GM23338 (cell line): ENCODE measurements at regions not wholly inside any gene's neighbourhood (a gene's known extent, or its start where the extent isn't known, plus 50 kb on each side); places are given as distances from the start of the nearest gene placed in this dataset.

ENCODE experiments used
- ATAC-seq: fragments of 200-7000 bp; cut with Tn5 transposase; 3 replicates; pipeline ENCODE4 v1.9.1; 2020
- DNase-seq: peaks from one replicate; pipeline ENCODE4 v3.0.0-alpha.2; 2015; ENCODE audit warnings: low spot score
- H2AFZ ChIP-seq: fragments of 200-600 bp; sonication (generic); 2 replicates; pipeline ENCODE4 v1.8.0; 2016; ENCODE audit warnings: antibody characterized with exemption, mild to moderate bottlenecking, moderate library complexity
- H3F3A ChIP-seq: fragments of 200-600 bp; sonication (generic); replicated peaks from 2 replicates; pipeline ENCODE4 v1.8.0; 2017; ENCODE audit warnings: antibody characterized with exemption, mixed run types, low read depth
- H3K27ac ChIP-seq: fragments of 200-600 bp; sonication (generic); 2 replicates; pipeline ENCODE4 v1.6.1; 2016; ENCODE audit warnings: low read depth
- H3K27me3 ChIP-seq: fragments of 200-600 bp; sonication (generic); 2 replicates; pipeline ENCODE4 v1.8.0; 2016; ENCODE audit warnings: mild to moderate bottlenecking, mixed run types, moderate library complexity; ENCODE audit not compliant: insufficient read depth
- H3K36me3 ChIP-seq: fragments of 200-600 bp; sonication (generic); 2 replicates; pipeline ENCODE4 v1.8.0; 2016; ENCODE audit warnings: mild to moderate bottlenecking; ENCODE audit not compliant: insufficient read depth
- H3K4me1 ChIP-seq: fragments of 200-600 bp; sonication (generic); 2 replicates; pipeline ENCODE4 v1.8.0; 2016; ENCODE audit warnings: mild to moderate bottlenecking, moderate library complexity; ENCODE audit not compliant: insufficient read depth
- H3K4me2 ChIP-seq: fragments of 200-600 bp; sonication (generic); 2 replicates; pipeline ENCODE4 v1.7.1; 2017; ENCODE audit warnings: mixed run types
- H3K4me3 ChIP-seq: fragments of 200-600 bp; sonication (generic); 2 replicates; pipeline ENCODE4 v1.6.1; 2016; ENCODE audit warnings: mixed run types
- H3K79me2 ChIP-seq: fragments of 200-600 bp; sonication (generic); replicated peaks from 2 replicates; pipeline ENCODE4 v1.8.0; 2017; ENCODE audit warnings: mild to moderate bottlenecking; ENCODE audit not compliant: insufficient read depth
- H3K9me2 ChIP-seq: fragments of 200-600 bp; sonication (generic); 2 replicates; pipeline ENCODE4 v1.8.0; 2017; ENCODE audit not compliant: insufficient read depth
- H4K20me1 ChIP-seq: fragments of 200-600 bp; sonication (generic); replicated peaks from 2 replicates; pipeline ENCODE4 v1.8.0; 2017; ENCODE audit warnings: mild to moderate bottlenecking; ENCODE audit not compliant: insufficient read depth
- H3K27ac Mint-ChIP-seq: 2 replicates; pipeline ENCODE4 v1.8.0; 2020; ENCODE audit warnings: inconsistent platforms, mild to moderate bottlenecking, moderate library complexity, mixed read lengths
- H3K27me3 Mint-ChIP-seq: 3 replicates; pipeline ENCODE4 v1.8.0; 2022; ENCODE audit warnings: low read depth, mild to moderate bottlenecking, moderate library complexity, mixed read lengths, inconsistent platforms; ENCODE audit not compliant: insufficient read depth, poor library complexity
- H3K36me3 Mint-ChIP-seq: 3 replicates; pipeline ENCODE4 v1.8.0; 2021; ENCODE audit warnings: low read depth, mild to moderate bottlenecking, inconsistent platforms, moderate library complexity, mixed read lengths
- H3K4me1 Mint-ChIP-seq: 3 replicates; pipeline ENCODE4 v1.8.0; 2020; ENCODE audit warnings: mild to moderate bottlenecking, inconsistent platforms, mixed read lengths
- H3K4me3 Mint-ChIP-seq: 3 replicates; pipeline ENCODE4 v1.8.0; 2021; ENCODE audit warnings: moderate library complexity, mild to moderate bottlenecking, inconsistent platforms, mixed read lengths
- H3K9me3 Mint-ChIP-seq: 3 replicates; pipeline ENCODE4 v1.8.0; 2020; ENCODE audit warnings: moderate library complexity, mild to moderate bottlenecking, inconsistent platforms, mixed read lengths
- CREB1 ChIP-seq: fragments of 250-450 bp; sonication (Bioruptor Pico); IDR thresholded peaks from 2 replicates; pipeline ENCODE4 v1.5.0; 2020; ENCODE audit warnings: low read depth, mild to moderate bottlenecking, moderate library complexity
- EZH2 ChIP-seq: fragments of 200-600 bp; sonication (generic); IDR thresholded peaks from one replicate; pipeline ENCODE4 v1.8.0; 2017; ENCODE audit warnings: antibody characterized with exemption, mild to moderate bottlenecking, low read depth; ENCODE audit not compliant: unreplicated experiment
- EZH2phosphoT487 ChIP-seq: fragments of 200-600 bp; sonication (generic); IDR thresholded peaks from one replicate; pipeline ENCODE4 v1.8.1; 2018; ENCODE audit warnings: antibody characterized with exemption; ENCODE audit not compliant: unreplicated experiment
- JUNB ChIP-seq: IDR thresholded peaks from one replicate; pipeline ENCODE4 v1.6.1; 2016; ENCODE audit warnings: antibody characterized with exemption; ENCODE audit not compliant: unreplicated experiment
- NANOG ChIP-seq: IDR thresholded peaks from 2 replicates; pipeline ENCODE4 v1.6.1; 2016; ENCODE audit warnings: antibody characterized with exemption, borderline replicate concordance
- REST ChIP-seq: IDR thresholded peaks from one replicate; pipeline ENCODE4 v1.6.1; 2018; ENCODE audit warnings: antibody characterized with exemption; ENCODE audit not compliant: unreplicated experiment
- STAT1 ChIP-seq: IDR thresholded peaks from one replicate; pipeline ENCODE4 v1.6.1; 2016; ENCODE audit warnings: antibody characterized with exemption; ENCODE audit not compliant: unreplicated experiment
- ZNF114 ChIP-seq: fragments of 250-450 bp; sonication (Bioruptor Pico); IDR thresholded peaks from 2 replicates; pipeline ENCODE4 v1.5.0; 2020; ENCODE audit warnings: mild to moderate bottlenecking, moderate library complexity
- ZNF331 ChIP-seq: fragments of 250-450 bp; sonication (Bioruptor Pico); IDR thresholded peaks from 2 replicates; pipeline ENCODE4 v1.5.0; 2020; ENCODE audit warnings: low read depth, mild to moderate bottlenecking, moderate library complexity
- TF ChIP-seq, protein P1 (sequence below): fragments of 250-450 bp; sonication (Bioruptor Pico); IDR thresholded peaks from 2 replicates; pipeline ENCODE4 v1.5.0; 2020; ENCODE audit warnings: mild to moderate bottlenecking, moderate library complexity
- TF ChIP-seq, protein P2 (sequence below), 2 experiments: fragments of 200-600 bp in 1 of 2; sonication (generic) in 1 of 2; conservative IDR thresholded peaks; 2 replicates each; pipeline versions ENCODE4 v1.5.1 to v1.6.1; 2016 to 2017; ENCODE audit warnings: antibody characterized with exemption in 2 of 2, low read depth in 2 of 2, mild to moderate bottlenecking in 2 of 2, moderate library complexity in 1 of 2
- TF ChIP-seq, protein P3 (sequence below): IDR thresholded peaks from 2 replicates; pipeline ENCODE4 v1.6.1; 2016; ENCODE audit warnings: antibody characterized with exemption

- TF ChIP-seq, protein P1, sequence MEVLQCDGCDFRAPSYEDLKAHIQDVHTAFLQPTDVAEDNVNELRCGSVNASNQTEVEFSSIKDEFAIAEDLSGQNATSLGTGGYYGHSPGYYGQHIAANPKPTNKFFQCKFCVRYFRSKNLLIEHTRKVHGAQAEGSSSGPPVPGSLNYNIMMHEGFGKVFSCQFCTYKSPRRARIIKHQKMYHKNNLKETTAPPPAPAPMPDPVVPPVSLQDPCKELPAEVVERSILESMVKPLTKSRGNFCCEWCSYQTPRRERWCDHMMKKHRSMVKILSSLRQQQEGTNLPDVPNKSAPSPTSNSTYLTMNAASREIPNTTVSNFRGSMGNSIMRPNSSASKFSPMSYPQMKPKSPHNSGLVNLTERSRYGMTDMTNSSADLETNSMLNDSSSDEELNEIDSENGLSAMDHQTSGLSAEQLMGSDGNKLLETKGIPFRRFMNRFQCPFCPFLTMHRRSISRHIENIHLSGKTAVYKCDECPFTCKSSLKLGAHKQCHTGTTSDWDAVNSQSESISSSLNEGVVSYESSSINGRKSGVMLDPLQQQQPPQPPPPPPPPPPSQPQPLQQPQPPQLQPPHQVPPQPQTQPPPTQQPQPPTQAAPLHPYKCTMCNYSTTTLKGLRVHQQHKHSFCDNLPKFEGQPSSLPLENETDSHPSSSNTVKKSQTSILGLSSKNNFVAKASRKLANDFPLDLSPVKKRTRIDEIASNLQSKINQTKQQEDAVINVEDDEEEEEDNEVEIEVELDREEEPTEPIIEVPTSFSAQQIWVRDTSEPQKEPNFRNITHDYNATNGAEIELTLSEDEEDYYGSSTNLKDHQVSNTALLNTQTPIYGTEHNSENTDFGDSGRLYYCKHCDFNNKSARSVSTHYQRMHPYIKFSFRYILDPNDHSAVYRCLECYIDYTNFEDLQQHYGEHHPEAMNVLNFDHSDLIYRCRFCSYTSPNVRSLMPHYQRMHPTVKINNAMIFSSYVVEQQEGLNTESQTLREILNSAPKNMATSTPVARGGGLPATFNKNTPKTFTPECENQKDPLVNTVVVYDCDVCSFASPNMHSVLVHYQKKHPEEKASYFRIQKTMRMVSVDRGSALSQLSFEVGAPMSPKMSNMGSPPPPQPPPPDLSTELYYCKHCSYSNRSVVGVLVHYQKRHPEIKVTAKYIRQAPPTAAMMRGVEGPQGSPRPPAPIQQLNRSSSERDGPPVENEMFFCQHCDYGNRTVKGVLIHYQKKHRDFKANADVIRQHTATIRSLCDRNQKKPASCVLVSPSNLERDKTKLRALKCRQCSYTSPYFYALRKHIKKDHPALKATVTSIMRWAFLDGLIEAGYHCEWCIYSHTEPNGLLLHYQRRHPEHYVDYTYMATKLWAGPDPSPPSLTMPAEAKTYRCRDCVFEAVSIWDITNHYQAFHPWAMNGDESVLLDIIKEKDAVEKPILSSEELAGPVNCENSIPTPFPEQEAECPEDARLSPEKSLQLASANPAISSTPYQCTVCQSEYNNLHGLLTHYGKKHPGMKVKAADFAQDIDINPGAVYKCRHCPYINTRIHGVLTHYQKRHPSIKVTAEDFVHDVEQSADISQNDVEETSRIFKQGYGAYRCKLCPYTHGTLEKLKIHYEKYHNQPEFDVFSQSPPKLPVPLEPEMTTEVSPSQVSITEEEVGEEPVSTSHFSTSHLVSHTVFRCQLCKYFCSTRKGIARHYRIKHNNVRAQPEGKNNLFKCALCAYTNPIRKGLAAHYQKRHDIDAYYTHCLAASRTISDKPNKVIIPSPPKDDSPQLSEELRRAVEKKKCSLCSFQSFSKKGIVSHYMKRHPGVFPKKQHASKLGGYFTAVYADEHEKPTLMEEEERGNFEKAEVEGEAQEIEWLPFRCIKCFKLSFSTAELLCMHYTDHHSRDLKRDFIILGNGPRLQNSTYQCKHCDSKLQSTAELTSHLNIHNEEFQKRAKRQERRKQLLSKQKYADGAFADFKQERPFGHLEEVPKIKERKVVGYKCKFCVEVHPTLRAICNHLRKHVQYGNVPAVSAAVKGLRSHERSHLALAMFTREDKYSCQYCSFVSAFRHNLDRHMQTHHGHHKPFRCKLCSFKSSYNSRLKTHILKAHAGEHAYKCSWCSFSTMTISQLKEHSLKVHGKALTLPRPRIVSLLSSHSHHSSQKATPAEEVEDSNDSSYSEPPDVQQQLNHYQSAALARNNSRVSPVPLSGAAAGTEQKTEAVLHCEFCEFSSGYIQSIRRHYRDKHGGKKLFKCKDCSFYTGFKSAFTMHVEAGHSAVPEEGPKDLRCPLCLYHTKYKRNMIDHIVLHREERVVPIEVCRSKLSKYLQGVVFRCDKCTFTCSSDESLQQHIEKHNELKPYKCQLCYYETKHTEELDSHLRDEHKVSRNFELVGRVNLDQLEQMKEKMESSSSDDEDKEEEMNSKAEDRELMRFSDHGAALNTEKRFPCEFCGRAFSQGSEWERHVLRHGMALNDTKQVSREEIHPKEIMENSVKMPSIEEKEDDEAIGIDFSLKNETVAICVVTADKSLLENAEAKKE (CRISPR knock-in tag), result no peak
- TF ChIP-seq NANOG, result no peak
Observed at GRCh38 chr10:8566737-8567136, 512.2 kb downstream of the GATA3 start (continued).

- Histone ChIP-seq H3K4me1 (no peaks in the 10 kb centered on the region), H3K4me3 (no peak overlapping the region), H2AFZ (0 out of 2 replicates have a peak overlapping the region, but pooled peaks have one; percentile 7), H3K4me2 (no peak overlapping the region), H3K79me2 (no peaks in the 10 kb centered on the region), H3K27ac (no peak overlapping the region), H3K27me3 (no peaks in the 10 kb centered on the region), H4K20me1 (no peaks in the 10 kb centered on the region), H3K9me2 (no peaks in the 10 kb centered on the region), H3K36me3 (no peaks in the 10 kb centered on the region), H3F3A (no peaks in the 10 kb centered on the region)
- Mint-ChIP-seq H3K36me3 (no peaks in the 10 kb centered on the region), H3K27ac (no peak overlapping the region), H3K4me3 (no peak overlapping the region), H3K9me3 (no peaks in the 10 kb centered on the region), H3K4me1 (no peaks in the 10 kb centered on the region), H3K27me3 (peaks cover 3% of the 10 kb centered on the region)
- DNase-seq (no peak), ATAC-seq (no peak)
- TF ChIP-seq REST (no peak), EZH2phosphoT487 (no peak), ZNF114 (CRISPR knock-in tag) (no peak), CREB1 (CRISPR knock-in tag) (no peak), JUNB (no peak), STAT1 (no peak), NANOG (no peak), ZNF331 (CRISPR knock-in tag) (no peak), EZH2 (no peak)
- TF ChIP-seq, protein P2, sequence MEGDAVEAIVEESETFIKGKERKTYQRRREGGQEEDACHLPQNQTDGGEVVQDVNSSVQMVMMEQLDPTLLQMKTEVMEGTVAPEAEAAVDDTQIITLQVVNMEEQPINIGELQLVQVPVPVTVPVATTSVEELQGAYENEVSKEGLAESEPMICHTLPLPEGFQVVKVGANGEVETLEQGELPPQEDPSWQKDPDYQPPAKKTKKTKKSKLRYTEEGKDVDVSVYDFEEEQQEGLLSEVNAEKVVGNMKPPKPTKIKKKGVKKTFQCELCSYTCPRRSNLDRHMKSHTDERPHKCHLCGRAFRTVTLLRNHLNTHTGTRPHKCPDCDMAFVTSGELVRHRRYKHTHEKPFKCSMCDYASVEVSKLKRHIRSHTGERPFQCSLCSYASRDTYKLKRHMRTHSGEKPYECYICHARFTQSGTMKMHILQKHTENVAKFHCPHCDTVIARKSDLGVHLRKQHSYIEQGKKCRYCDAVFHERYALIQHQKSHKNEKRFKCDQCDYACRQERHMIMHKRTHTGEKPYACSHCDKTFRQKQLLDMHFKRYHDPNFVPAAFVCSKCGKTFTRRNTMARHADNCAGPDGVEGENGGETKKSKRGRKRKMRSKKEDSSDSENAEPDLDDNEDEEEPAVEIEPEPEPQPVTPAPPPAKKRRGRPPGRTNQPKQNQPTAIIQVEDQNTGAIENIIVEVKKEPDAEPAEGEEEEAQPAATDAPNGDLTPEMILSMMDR (conservative IDR thresholded peaks at IDR 0.05; ENCODE audit: low read depth in 2 of 2), result no peak
- TF ChIP-seq, protein P3, sequence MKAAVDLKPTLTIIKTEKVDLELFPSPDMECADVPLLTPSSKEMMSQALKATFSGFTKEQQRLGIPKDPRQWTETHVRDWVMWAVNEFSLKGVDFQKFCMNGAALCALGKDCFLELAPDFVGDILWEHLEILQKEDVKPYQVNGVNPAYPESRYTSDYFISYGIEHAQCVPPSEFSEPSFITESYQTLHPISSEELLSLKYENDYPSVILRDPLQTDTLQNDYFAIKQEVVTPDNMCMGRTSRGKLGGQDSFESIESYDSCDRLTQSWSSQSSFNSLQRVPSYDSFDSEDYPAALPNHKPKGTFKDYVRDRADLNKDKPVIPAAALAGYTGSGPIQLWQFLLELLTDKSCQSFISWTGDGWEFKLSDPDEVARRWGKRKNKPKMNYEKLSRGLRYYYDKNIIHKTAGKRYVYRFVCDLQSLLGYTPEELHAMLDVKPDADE, result no peak
Observed at GRCh38 chr10:8568401-8568800, 513.9 kb downstream of the GATA3 start.
